Neutrophil (primary cell): ENCODE measurements at regions not wholly inside any gene's neighbourhood (a gene's known extent, or its start where the extent isn't known, plus 50 kb on each side); places are given as distances from the start of the nearest gene placed in this dataset.

Experiments used
- H3K27ac ChIP-seq: fragments of 200-600 bp; sonication (generic); 2 replicates; pipeline ENCODE4 v1.5.1; 2016; ENCODE audit warnings: mild to moderate bottlenecking, moderate library complexity
- H3K27me3 ChIP-seq: fragments of 200-600 bp; sonication (generic); 2 replicates; pipeline ENCODE4 v1.6.0; 2016; ENCODE audit warnings: mild to moderate bottlenecking
- H3K36me3 ChIP-seq: fragments of 200-600 bp; sonication (generic); 2 replicates; pipeline ENCODE4 v1.5.1; 2017
- H3K4me1 ChIP-seq, 2 experiments: fragments of 200-600 bp in 1 of 2; sonication (generic) in 1 of 2; 1 replicate in 1 of 2; 2 replicates in 1 of 2; pipeline versions ENCODE4 v1.5.1 to v1.6.1; 2013 to 2016; ENCODE audit warnings: low read depth in 1 of 2, low read length in 1 of 2, mild to moderate bottlenecking in 1 of 2, moderate library complexity in 1 of 2; ENCODE audit not compliant: control insufficient read depth in 1 of 2, insufficient read depth in 1 of 2
- H3K4me3 ChIP-seq, 2 experiments: fragments of 200-600 bp in 1 of 2; sonication (generic) in 1 of 2; 1 replicate in 1 of 2; 2 replicates in 1 of 2; pipeline ENCODE4 v1.5.1; 2013 to 2016; ENCODE audit warnings: low read depth in 1 of 2, low read length in 1 of 2, mild to moderate bottlenecking in 1 of 2, moderate library complexity in 1 of 2
- H3K9me3 ChIP-seq: fragments of 200-600 bp; sonication (generic); 2 replicates; pipeline ENCODE4 v1.5.1; 2016
- TF ChIP-seq, protein P1 (sequence below): fragments of 200-600 bp; sonication (generic); IDR thresholded peaks from 2 replicates; pipeline ENCODE4 v1.5.1; 2016; ENCODE audit warnings: antibody characterized with exemption

- Histone ChIP-seq H3K36me3 (no peaks in the 10 kb centered on the region), H3K4me1 (no peaks in the 10 kb centered on the region), H3K9me3 (no peaks in the 10 kb centered on the region), H3K27ac (no peak overlapping the region), H3K27me3 (no peaks in the 10 kb centered on the region), H3K4me3 (no peak overlapping the region)
- TF ChIP-seq, protein P1, sequence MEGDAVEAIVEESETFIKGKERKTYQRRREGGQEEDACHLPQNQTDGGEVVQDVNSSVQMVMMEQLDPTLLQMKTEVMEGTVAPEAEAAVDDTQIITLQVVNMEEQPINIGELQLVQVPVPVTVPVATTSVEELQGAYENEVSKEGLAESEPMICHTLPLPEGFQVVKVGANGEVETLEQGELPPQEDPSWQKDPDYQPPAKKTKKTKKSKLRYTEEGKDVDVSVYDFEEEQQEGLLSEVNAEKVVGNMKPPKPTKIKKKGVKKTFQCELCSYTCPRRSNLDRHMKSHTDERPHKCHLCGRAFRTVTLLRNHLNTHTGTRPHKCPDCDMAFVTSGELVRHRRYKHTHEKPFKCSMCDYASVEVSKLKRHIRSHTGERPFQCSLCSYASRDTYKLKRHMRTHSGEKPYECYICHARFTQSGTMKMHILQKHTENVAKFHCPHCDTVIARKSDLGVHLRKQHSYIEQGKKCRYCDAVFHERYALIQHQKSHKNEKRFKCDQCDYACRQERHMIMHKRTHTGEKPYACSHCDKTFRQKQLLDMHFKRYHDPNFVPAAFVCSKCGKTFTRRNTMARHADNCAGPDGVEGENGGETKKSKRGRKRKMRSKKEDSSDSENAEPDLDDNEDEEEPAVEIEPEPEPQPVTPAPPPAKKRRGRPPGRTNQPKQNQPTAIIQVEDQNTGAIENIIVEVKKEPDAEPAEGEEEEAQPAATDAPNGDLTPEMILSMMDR, result no peak
These were observed 251.4 kb downstream of the HS3ST3B1 start for GRCh38 chr17:14552306-14552705.

- Histone ChIP-seq H3K36me3 (no peaks in the 10 kb centered on the region), H3K4me3 (no peak overlapping the region), H3K4me1 (no peaks in the 10 kb centered on the region), H3K9me3 (no peaks in the 10 kb centered on the region), H3K27me3 (no peaks in the 10 kb centered on the region), H3K27ac (no peak overlapping the region)
- TF ChIP-seq, protein P1, result no peak
These were observed 246.7 kb downstream of the HS3ST3B1 start for GRCh38 chr17:14547556-14547955.

DNA sequence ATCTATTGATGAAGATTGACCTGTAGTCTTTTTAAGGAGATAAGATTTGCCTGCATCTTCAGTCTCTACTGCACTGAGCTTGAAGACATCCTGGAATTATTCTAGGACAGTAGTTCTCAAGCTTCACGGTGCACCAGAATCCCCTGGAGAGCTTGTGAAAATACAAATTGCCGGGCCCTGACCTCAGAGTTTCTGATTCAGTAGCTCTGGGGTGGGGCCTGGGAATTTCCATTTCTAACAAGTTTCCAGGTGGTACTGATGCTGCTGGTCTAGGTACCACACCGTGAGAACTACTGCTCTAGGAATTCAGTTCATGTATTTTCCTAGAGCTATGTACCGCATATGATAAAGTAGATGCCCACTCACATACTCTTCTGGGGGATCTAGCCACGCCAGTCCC, 246.1 kb downstream of the HS3ST3B1 start:
- Histone ChIP-seq H3K36me3 (no peaks in the 10 kb centered on the region), H3K27me3 (no peaks in the 10 kb centered on the region), H3K4me3 (no peak overlapping the region), H3K4me1 (no peaks in the 10 kb centered on the region), H3K27ac (no peak overlapping the region), H3K9me3 (no peaks in the 10 kb centered on the region)
- TF ChIP-seq, protein P1, result no peak

GRCh38 chr17:14545156-14545906, 244.4 kb downstream of the HS3ST3B1 start:
- H3K4me3 ChIP-seq, result no peak overlapping the region
- TF ChIP-seq, protein P1, result no peak

DNA sequence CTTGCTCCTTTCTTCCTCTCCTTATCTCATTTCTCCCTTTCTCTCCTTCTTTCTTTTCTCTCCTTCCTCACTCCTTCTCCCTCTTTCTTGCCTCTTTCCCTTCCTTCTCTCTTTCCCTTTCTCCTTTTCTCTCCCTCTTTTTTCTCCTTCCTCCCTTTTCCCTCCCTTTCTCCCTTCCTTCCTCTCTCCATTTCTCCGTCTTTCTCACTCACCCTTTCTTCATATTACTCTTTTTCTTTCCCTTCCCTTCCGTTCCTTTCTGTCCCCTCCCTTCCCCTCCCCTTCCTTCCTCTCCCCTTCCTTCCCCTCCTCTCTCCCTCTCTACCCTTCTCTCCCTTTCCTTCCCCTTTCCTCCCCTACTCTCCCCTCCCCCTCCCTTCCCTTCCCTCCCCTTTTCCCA, 240.8 kb downstream of the HS3ST3B1 start:
- H3K9me3 ChIP-seq, result no peaks in the 10 kb centered on the region
- H3K27me3 ChIP-seq, result no peaks in the 10 kb centered on the region
- no peak overlapping the region for H3K27ac ChIP-seq
- TF ChIP-seq, protein P1, result no peak
- no peak overlapping the region for H3K4me3 ChIP-seq
- no peaks in the 10 kb centered on the region for H3K4me1 ChIP-seq
- H3K36me3 ChIP-seq, result no peaks in the 10 kb centered on the region

More at GRCh38 chr17:14545156-14545906, 244.4 kb downstream of the HS3ST3B1 start:
- no peaks in the 10 kb centered on the region for H3K4me1 ChIP-seq
- no peaks in the 10 kb centered on the region for H3K27me3 ChIP-seq
- H3K27ac ChIP-seq, result no peak overlapping the region
- H3K9me3 ChIP-seq, result no peaks in the 10 kb centered on the region
- no peaks in the 10 kb centered on the region for H3K36me3 ChIP-seq
